ENCODE measurements at regions not wholly inside any gene's neighbourhood (a gene's known extent, or its start where the extent isn't known, plus 50 kb on each side); places are given as distances from the start of the nearest gene placed in this dataset.

DNA sequence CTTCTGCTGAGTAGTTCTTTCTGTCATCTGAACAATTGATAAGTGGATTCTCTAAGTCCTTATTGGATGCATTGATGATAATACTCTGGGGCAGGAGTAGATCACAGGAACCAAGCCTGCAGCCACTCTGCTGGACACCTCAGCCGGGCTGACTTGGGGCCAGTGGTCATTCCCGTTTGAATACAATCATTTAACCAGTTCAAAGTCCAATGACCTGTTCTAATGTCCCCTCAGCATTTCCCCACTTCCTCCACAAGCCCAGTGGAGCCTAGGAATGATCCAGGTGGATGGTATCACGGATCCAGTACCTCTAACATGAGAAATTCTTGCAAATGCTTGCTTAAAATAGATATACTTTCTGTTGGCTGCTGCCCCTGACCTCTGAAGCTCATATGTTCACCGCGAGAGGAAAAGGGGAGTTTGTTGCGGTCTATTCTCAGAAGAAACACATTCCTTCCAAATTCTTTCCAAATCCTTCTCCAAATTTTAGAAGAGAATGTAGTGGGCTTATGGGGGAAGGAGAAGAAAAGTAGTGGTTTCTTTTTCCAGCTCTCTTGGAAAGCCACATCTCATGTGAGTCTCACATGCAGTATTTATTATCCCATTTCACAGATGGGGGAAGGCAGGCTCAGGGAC is 170.9 kb downstream of the INHBB start:
- TF ChIP-seq POLR2A (IDR thresholded peaks at IDR 0.05) (no peak), CTCF (IDR thresholded peaks at IDR 0.05) (no peak)
